Panc1 (cell line): ENCODE measurements at regions not wholly inside any gene's neighbourhood (a gene's known extent, or its start where the extent isn't known, plus 50 kb on each side); places are given as distances from the start of the nearest gene placed in this dataset.

Source experiments
- ATAC-seq: fragments of 200-7000 bp; cut with Tn5 transposase; 2 replicates; pipeline ENCODE4 v1.9.1; 2020; ENCODE audit warnings: mild to moderate bottlenecking, moderate library complexity
- BruUV-seq: library from RNA; stranded (reverse); fragments of 400-500 nt; replicated peaks from 2 replicates; lab custom pipeline; 2021; lab: Mats Ljungman, UMichigan
- CTCF ChIA-PET: fragments of 300-600 bp; sonication (Branson Sonifier 250); formaldehyde crosslinking; loops from one replicate; lab custom pipeline; 2022; ENCODE audit warnings: antibody characterized with exemption; lab: Charles Lee
- POLR2A ChIA-PET: fragments of 300-600 bp; sonication (Branson Sonifier 250); formaldehyde crosslinking; loops from one replicate; lab custom pipeline; 2022; ENCODE audit warnings: antibody characterized with exemption; lab: Charles Lee
- DNase-seq: peaks from one replicate; pipeline ENCODE4 v3.0.0-alpha.2; 2010; ENCODE audit warnings: low read depth, low spot score
- H3K27ac ChIP-seq: 2 replicates; pipeline ENCODE4 v1.5.1; 2011; ENCODE audit warnings: mild to moderate bottlenecking, low read length, inconsistent platforms
- H3K27me3 ChIP-seq: fragments of 200-500 bp; sonication (Bioruptor generic); 2 replicates; pipeline ENCODE4 v1.6.0; 2014; ENCODE audit warnings: low read length, inconsistent platforms; ENCODE audit not compliant: control insufficient read depth, insufficient read depth
- H3K36me3 ChIP-seq: fragments of 200-500 bp; sonication (Bioruptor generic); 2 replicates; pipeline ENCODE4 v1.5.1; 2014; ENCODE audit warnings: inconsistent platforms, mild to moderate bottlenecking, low read length, moderate library complexity; ENCODE audit not compliant: control insufficient read depth, insufficient read depth
- H3K4me1 ChIP-seq: 2 replicates; pipeline ENCODE4 v1.5.1; 2011; ENCODE audit warnings: inconsistent platforms, mild to moderate bottlenecking, low read length, moderate library complexity; ENCODE audit not compliant: control insufficient read depth, insufficient read depth
- H3K4me3 ChIP-seq, 2 experiments: 2 replicates each; pipeline ENCODE4 v1.5.1; 2011 to 2012; ENCODE audit warnings: low read depth in 2 of 2, low read length in 2 of 2, mild to moderate bottlenecking in 2 of 2, inconsistent platforms in 1 of 2, moderate library complexity in 1 of 2
- H3K9me3 ChIP-seq: fragments of 200-500 bp; sonication (Bioruptor generic); 2 replicates; pipeline ENCODE4 v1.5.1; 2014; ENCODE audit warnings: low read depth, mild to moderate bottlenecking, inconsistent platforms, low read length, moderate library complexity; ENCODE audit not compliant: control insufficient read depth, insufficient read depth
- POLR2AphosphoS5 ChIP-seq: IDR thresholded peaks from 2 replicates; pipeline ENCODE4 v1.6.1; 2012; ENCODE audit warnings: mild to moderate bottlenecking, low read depth, low read length, moderate library complexity
- SIN3A ChIP-seq: IDR thresholded peaks from 2 replicates; pipeline ENCODE4 v1.6.1; 2012; ENCODE audit warnings: low read depth, mild to moderate bottlenecking, low read length, moderate library complexity, borderline replicate concordance; ENCODE audit not compliant: insufficient read depth
- TCF7L2 ChIP-seq: IDR thresholded peaks from 2 replicates; pipeline ENCODE4 v1.6.1; 2011; ENCODE audit warnings: mild to moderate bottlenecking, low read depth, low read length, inconsistent platforms
- in situ Hi-C: cut with HindIII; loops from 2 replicates; pipeline ENCODE4 v1.10.0; 2016; ENCODE audit warnings: low sequenced_read_pairs, low pct_unique_long_range_greater_than_20kb
- intact Hi-C: fragments of 100-400 bp; cut with micrococcal nuclease; formaldehyde crosslinking; loops from one replicate; pipeline ENCODE4 v1.10.0; 2022; ENCODE audit not compliant: unreplicated experiment
- TF ChIP-seq, protein P1 (sequence below): fragments of 450-650 bp; IDR thresholded peaks from 2 replicates; pipeline ENCODE4 v1.5.1; 2017; ENCODE audit warnings: mild to moderate bottlenecking
- TF ChIP-seq, protein P2 (sequence below), 2 experiments: IDR thresholded peaks; 2 replicates each; pipeline ENCODE4 v1.6.1; 2011 to 2012; ENCODE audit warnings: low read depth in 2 of 2, control low read depth in 1 of 2, low read length in 1 of 2, mild to moderate bottlenecking in 1 of 2, moderate library complexity in 1 of 2; ENCODE audit not compliant: insufficient read depth in 1 of 2

DNA sequence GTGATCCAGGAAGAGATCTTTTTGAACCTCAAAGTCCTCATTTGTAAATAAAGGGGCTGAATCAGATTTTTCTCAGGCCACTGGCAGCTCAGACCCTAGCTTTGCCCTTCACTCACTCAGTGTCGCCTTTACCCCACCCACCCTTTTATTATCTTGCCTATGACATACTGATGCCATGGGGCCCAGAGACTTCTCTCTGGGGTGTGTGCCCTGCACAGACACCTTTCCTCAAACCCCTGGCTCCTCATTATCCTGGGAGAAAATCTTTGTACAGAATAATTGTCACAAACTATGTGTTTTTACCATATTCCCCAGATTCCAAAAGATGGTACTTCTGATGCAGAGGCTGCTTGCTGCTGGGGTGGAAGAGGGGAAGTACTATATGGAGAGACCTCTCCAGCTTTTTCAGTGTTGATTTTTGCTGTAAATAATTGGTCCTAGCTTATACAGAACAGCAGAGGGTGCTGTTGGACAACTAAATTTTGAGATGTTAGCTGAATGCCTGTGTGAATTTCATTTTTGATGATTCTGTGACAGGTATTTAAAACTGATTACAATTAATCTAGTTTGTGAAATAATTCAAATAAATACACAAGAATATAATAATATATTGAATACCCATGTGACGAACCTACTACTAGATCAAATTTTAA lies 53.9 kb upstream of the DCD start:
- Histone ChIP-seq H3K9me3 (no peaks in the 10 kb centered on the region), H3K4me1 (no peaks in the 10 kb centered on the region), H3K4me3 (no peak overlapping the region), H3K27ac (no peak overlapping the region), H3K36me3 (no peaks in the 10 kb centered on the region), H3K27me3 (peaks cover 10% of the 10 kb centered on the region)
- no peak for DNase-seq
- BruUV-seq = no TSS peak
- in situ Hi-C loops = no loop called here
- peak; percentile 75 for ATAC-seq
- TF ChIP-seq, protein P1, sequence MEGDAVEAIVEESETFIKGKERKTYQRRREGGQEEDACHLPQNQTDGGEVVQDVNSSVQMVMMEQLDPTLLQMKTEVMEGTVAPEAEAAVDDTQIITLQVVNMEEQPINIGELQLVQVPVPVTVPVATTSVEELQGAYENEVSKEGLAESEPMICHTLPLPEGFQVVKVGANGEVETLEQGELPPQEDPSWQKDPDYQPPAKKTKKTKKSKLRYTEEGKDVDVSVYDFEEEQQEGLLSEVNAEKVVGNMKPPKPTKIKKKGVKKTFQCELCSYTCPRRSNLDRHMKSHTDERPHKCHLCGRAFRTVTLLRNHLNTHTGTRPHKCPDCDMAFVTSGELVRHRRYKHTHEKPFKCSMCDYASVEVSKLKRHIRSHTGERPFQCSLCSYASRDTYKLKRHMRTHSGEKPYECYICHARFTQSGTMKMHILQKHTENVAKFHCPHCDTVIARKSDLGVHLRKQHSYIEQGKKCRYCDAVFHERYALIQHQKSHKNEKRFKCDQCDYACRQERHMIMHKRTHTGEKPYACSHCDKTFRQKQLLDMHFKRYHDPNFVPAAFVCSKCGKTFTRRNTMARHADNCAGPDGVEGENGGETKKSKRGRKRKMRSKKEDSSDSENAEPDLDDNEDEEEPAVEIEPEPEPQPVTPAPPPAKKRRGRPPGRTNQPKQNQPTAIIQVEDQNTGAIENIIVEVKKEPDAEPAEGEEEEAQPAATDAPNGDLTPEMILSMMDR = peak; percentile 72
- no peak for TF ChIP-seq TCF7L2
- no peak for TF ChIP-seq SIN3A
- TF ChIP-seq, protein P2, sequence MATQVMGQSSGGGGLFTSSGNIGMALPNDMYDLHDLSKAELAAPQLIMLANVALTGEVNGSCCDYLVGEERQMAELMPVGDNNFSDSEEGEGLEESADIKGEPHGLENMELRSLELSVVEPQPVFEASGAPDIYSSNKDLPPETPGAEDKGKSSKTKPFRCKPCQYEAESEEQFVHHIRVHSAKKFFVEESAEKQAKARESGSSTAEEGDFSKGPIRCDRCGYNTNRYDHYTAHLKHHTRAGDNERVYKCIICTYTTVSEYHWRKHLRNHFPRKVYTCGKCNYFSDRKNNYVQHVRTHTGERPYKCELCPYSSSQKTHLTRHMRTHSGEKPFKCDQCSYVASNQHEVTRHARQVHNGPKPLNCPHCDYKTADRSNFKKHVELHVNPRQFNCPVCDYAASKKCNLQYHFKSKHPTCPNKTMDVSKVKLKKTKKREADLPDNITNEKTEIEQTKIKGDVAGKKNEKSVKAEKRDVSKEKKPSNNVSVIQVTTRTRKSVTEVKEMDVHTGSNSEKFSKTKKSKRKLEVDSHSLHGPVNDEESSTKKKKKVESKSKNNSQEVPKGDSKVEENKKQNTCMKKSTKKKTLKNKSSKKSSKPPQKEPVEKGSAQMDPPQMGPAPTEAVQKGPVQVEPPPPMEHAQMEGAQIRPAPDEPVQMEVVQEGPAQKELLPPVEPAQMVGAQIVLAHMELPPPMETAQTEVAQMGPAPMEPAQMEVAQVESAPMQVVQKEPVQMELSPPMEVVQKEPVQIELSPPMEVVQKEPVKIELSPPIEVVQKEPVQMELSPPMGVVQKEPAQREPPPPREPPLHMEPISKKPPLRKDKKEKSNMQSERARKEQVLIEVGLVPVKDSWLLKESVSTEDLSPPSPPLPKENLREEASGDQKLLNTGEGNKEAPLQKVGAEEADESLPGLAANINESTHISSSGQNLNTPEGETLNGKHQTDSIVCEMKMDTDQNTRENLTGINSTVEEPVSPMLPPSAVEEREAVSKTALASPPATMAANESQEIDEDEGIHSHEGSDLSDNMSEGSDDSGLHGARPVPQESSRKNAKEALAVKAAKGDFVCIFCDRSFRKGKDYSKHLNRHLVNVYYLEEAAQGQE (IDR thresholded peaks at IDR 0.05; ENCODE audit: insufficient read depth in 1 of 2, low read depth in 2 of 2, low read length in 1 of 2) = no peak
- ChIA-PET CTCF (interaction anchor here (0.6 to 1.2 kb wide), 6 partner anchors 45 to 670 kb away, joined by 3 to 4 read pairs (median 3); no protein-coding TSS in a partner anchor), POLR2A (no interaction called here)
- intact Hi-C loops = loop anchor here (2.0 kb wide), 1 partner anchor 257 kb away; no protein-coding TSS in a partner anchor

DNA sequence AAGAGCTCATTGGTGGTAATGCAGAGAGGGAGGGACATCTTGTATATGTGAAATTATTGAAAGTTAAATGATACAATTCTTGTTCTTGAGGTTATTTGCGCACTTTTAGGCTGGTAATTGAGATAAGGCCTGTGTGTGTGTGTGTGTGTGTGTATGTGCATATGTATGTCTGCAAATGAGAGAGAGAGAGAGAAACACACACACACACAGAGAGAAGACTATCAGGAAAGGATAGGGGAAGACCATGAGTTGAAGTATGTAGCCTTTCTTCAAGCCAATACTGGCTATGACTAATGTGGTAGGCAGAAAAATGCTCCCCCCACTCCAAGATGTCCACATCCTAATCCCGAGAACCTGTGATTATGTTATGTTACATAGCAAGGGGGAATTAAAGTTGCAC lies 52.7 kb upstream of the DCD start:
- DNase-seq = no peak
- no peaks in the 10 kb centered on the region for H3K36me3 ChIP-seq
- CTCF ChIA-PET = interaction anchor here (1.2 kb wide), 1 partner anchor 49 kb away, joined by 3 read pairs; no protein-coding TSS in a partner anchor
- H3K9me3 ChIP-seq = no peaks in the 10 kb centered on the region
- POLR2A ChIA-PET = no interaction called here
- in situ Hi-C loops (no loop called here), intact Hi-C loops (loop anchor here (2.0 kb wide), 1 partner anchor 258 kb away; no protein-coding TSS in a partner anchor)
- TF ChIP-seq TCF7L2 (no peak), SIN3A (no peak), POLR2AphosphoS5 (no peak)
- TF ChIP-seq, protein P2 (IDR thresholded peaks at IDR 0.05; ENCODE audit: insufficient read depth in 1 of 2, low read depth in 2 of 2, low read length in 1 of 2) = no peak
- TF ChIP-seq, protein P1 = no peak
- H3K27me3 ChIP-seq = peaks cover 10% of the 10 kb centered on the region
- BruUV-seq = no TSS peak
- H3K4me3 ChIP-seq = no peak overlapping the region
- H3K27ac ChIP-seq = no peak overlapping the region
- H3K4me1 ChIP-seq = no peaks in the 10 kb centered on the region
- ATAC-seq = no peak
